ENCODE measurements at regions not wholly inside any gene's neighbourhood (a gene's known extent, or its start where the extent isn't known, plus 50 kb on each side); places are given as distances from the start of the nearest gene placed in this dataset.

- H3K79me2 ChIP-seq (ENCODE audit: insufficient read depth, low read depth, low read length) = no peaks in the 10 kb centered on the region
- H2AFZ ChIP-seq (ENCODE audit: low read length) = no peak overlapping the region
- DNase-seq (ENCODE audit: low spot score) = no peak
- no peak overlapping the region for H3K4me2 ChIP-seq (ENCODE audit: low read length)
- H3K9me2 ChIP-seq (ENCODE audit: insufficient read depth, low read length) = no peaks in the 10 kb centered on the region
- no TSS peak for BruUV-seq (replicated peaks)
- peaks cover 15% of the 10 kb centered on the region for H3K4me1 ChIP-seq (ENCODE audit: insufficient read depth, low read length, poor library complexity, severe bottlenecking)
- H3K27ac ChIP-seq (ENCODE audit: low read depth, low read length, poor library complexity, severe bottlenecking) = no peak overlapping the region
- peaks cover 43% of the 10 kb centered on the region for H3K36me3 ChIP-seq (ENCODE audit: insufficient read depth, low read length)
- H4K20me1 ChIP-seq (ENCODE audit: insufficient read depth, low read length) = no peaks in the 10 kb centered on the region
- no peaks in the 10 kb centered on the region for H3K9me3 ChIP-seq (ENCODE audit: low read length)
- no peak overlapping the region for H3K4me3 ChIP-seq (ENCODE audit: low read depth, low read length, poor library complexity, severe bottlenecking)
- ChIA-PET CTCF (ENCODE audit: unreplicated experiment) (no interaction called here), POLR2A (no interaction called here)
- TF ChIP-seq EZH2phosphoT487 (IDR thresholded peaks at IDR 0.05; ENCODE audit: borderline replicate concordance, low read depth, low read length) (no peak), CTCF (conservative IDR thresholded peaks at IDR 0.05; ENCODE audit: low read length) (no peak)
- intact Hi-C loops (cut with micrococcal nuclease; ENCODE audit: unreplicated experiment) = no loop called here
Measured at GRCh38 chr19:46950526-46951170, 69.0 kb upstream of the NPAS1 start.

- H3K27ac ChIP-seq (ENCODE audit: low read depth, low read length, poor library complexity, severe bottlenecking) = no peak overlapping the region
- no peak for TF ChIP-seq EZH2phosphoT487 (IDR thresholded peaks at IDR 0.05; ENCODE audit: borderline replicate concordance, low read depth, low read length)
- no peak for TF ChIP-seq CTCF (conservative IDR thresholded peaks at IDR 0.05; ENCODE audit: low read length)
- intact Hi-C loops (cut with micrococcal nuclease; ENCODE audit: unreplicated experiment) = no loop called here
- H2AFZ ChIP-seq (ENCODE audit: low read length) = no peak overlapping the region
- no TSS peak for BruUV-seq (replicated peaks)
- DNase-seq (ENCODE audit: low spot score) = no peak
- H3K4me3 ChIP-seq (ENCODE audit: low read depth, low read length, poor library complexity, severe bottlenecking) = no peak overlapping the region
- no peaks in the 10 kb centered on the region for H4K20me1 ChIP-seq (ENCODE audit: insufficient read depth, low read length)
- POLR2A ChIA-PET = no interaction called here
- peaks cover 48% of the 10 kb centered on the region for H3K36me3 ChIP-seq (ENCODE audit: insufficient read depth, low read length)
- peaks cover 16% of the 10 kb centered on the region for H3K4me1 ChIP-seq (ENCODE audit: insufficient read depth, low read length, poor library complexity, severe bottlenecking)
- H3K79me2 ChIP-seq (ENCODE audit: insufficient read depth, low read depth, low read length) = no peaks in the 10 kb centered on the region
- H3K9me3 ChIP-seq (ENCODE audit: low read length) = no peaks in the 10 kb centered on the region
- no peak overlapping the region for H3K4me2 ChIP-seq (ENCODE audit: low read length)
- CTCF ChIA-PET (ENCODE audit: unreplicated experiment) = no interaction called here
- H3K9me2 ChIP-seq (ENCODE audit: insufficient read depth, low read length) = no peaks in the 10 kb centered on the region
Measured at GRCh38 chr19:46951171-46951986, 68.3 kb upstream of the NPAS1 start.

- Histone ChIP-seq H3K27ac (ENCODE audit: low read depth, low read length, poor library complexity, severe bottlenecking) (no peak overlapping the region), H3K4me3 (ENCODE audit: low read depth, low read length, poor library complexity, severe bottlenecking) (no peak overlapping the region), H3K4me1 (ENCODE audit: insufficient read depth, low read length, poor library complexity, severe bottlenecking) (peaks cover 16% of the 10 kb centered on the region), H4K20me1 (ENCODE audit: insufficient read depth, low read length) (no peaks in the 10 kb centered on the region), H3K79me2 (ENCODE audit: insufficient read depth, low read depth, low read length) (no peaks in the 10 kb centered on the region), H3K9me2 (ENCODE audit: insufficient read depth, low read length) (no peaks in the 10 kb centered on the region), H3K9me3 (ENCODE audit: low read length) (no peaks in the 10 kb centered on the region), H3K36me3 (ENCODE audit: insufficient read depth, low read length) (peaks cover 39% of the 10 kb centered on the region), H3K4me2 (ENCODE audit: low read length) (no peak overlapping the region), H2AFZ (ENCODE audit: low read length) (no peak overlapping the region)
- TF ChIP-seq CTCF (conservative IDR thresholded peaks at IDR 0.05; ENCODE audit: low read length) (no peak), EZH2phosphoT487 (IDR thresholded peaks at IDR 0.05; ENCODE audit: borderline replicate concordance, low read depth, low read length) (no peak)
- POLR2A ChIA-PET = interaction anchor here (1.1 kb wide), 1 partner anchor 61 kb away, joined by 5 read pairs; no protein-coding TSS in a partner anchor
- CTCF ChIA-PET (ENCODE audit: unreplicated experiment) = no interaction called here
- no TSS peak for BruUV-seq (replicated peaks)
- no peak for DNase-seq (ENCODE audit: low spot score)
- intact Hi-C loops (cut with micrococcal nuclease; ENCODE audit: unreplicated experiment) = no loop called here
Measured at GRCh38 chr19:46952874-46953273, 66.8 kb upstream of the NPAS1 start.

All from OCI-LY7 (cell line).